ENCODE measurements at regions not wholly inside any gene's neighbourhood (a gene's known extent, or its start where the extent isn't known, plus 50 kb on each side); places are given as distances from the start of the nearest gene placed in this dataset.

- no peak for TF ChIP-seq CTCF (IDR thresholded peaks at IDR 0.05; ENCODE audit: insufficient read depth, low read length, poor library complexity, severe bottlenecking)
- TF ChIP-seq EZH2phosphoT487 (conservative IDR thresholded peaks at IDR 0.05; ENCODE audit: low read length) = no peak
Observed at GRCh38 chr6:105639124-105639523, 236.2 kb upstream of the PREP start.
